H1 (cell line): ENCODE measurements at regions not wholly inside any gene's neighbourhood (a gene's known extent, or its start where the extent isn't known, plus 50 kb on each side); places are given as distances from the start of the nearest gene placed in this dataset.

Experiments
- CTCF ChIA-PET: fragments of 300-600 bp; sonication (Branson Sonifier 250); formaldehyde crosslinking; loops from one replicate; lab custom pipeline; 2021; ENCODE audit not compliant: partially characterized antibody; lab: Charles Lee
- POLR2A ChIA-PET: fragments of 300-600 bp; sonication (Branson Sonifier 250); formaldehyde crosslinking; loops from one replicate; lab custom pipeline; 2021; ENCODE audit warnings: inconsistent platforms; ENCODE audit not compliant: partially characterized antibody; lab: Charles Lee
- DNase-seq, 2 experiments: peaks; one replicate each; pipeline versions ENCODE4 v3.0.0 to v3.0.0-alpha.2; 2010 to 2022; ENCODE audit warnings: low spot score in 2 of 2, low read depth in 1 of 2, mixed read lengths in 1 of 2
- FAIRE-seq: peaks from 2 replicates; lab custom pipeline; 2011; peaks lifted over from hg19 to GRCh38; lab: Jason Lieb, UNC
- H2AFZ ChIP-seq: 2 replicates; pipeline ENCODE4 v1.8.1; 2012; ENCODE audit warnings: low read length, inconsistent platforms
- H2AK5ac ChIP-seq: 2 replicates; pipeline ENCODE4 v1.6.1; 2013; ENCODE audit warnings: low read depth, low read length
- H2BK120ac ChIP-seq: replicated peaks from 2 replicates; pipeline ENCODE3; 2013; ENCODE audit warnings: low read depth, low read length, inconsistent platforms
- H2BK12ac ChIP-seq: 2 replicates; pipeline ENCODE4 v1.6.1; 2013; ENCODE audit warnings: low read depth, low read length
- H2BK15ac ChIP-seq: 2 replicates; pipeline ENCODE4 v1.6.1; 2013; ENCODE audit warnings: low read length
- H2BK20ac ChIP-seq: 2 replicates; pipeline ENCODE4 v1.6.1; 2013; ENCODE audit warnings: low read length
- H2BK5ac ChIP-seq: 2 replicates; pipeline ENCODE4 v1.6.1; 2013; ENCODE audit warnings: low read depth, low read length
- H3K14ac ChIP-seq: 2 replicates; pipeline ENCODE4 v1.6.1; 2013; ENCODE audit warnings: inconsistent platforms; ENCODE audit not compliant: insufficient read length
- H3K18ac ChIP-seq: 2 replicates; pipeline ENCODE4 v1.6.1; 2013; ENCODE audit warnings: low read length; ENCODE audit errors: extremely low read depth
- H3K23ac ChIP-seq: 2 replicates; pipeline ENCODE4 v1.6.1; 2013; ENCODE audit warnings: inconsistent platforms; ENCODE audit not compliant: insufficient read length
- H3K23me2 ChIP-seq: 2 replicates; pipeline ENCODE4 v1.6.1; 2013; ENCODE audit warnings: low read depth, low read length
- H3K27ac ChIP-seq: 2 replicates; pipeline ENCODE4 v1.6.1; 2011; ENCODE audit warnings: low read depth, low read length, inconsistent platforms
- H3K27me3 ChIP-seq, 4 experiments: replicated peaks in 1 of 4; 1 replicate in 1 of 4; 2 replicates in 3 of 4; pipeline versions ENCODE4 v1.6.1 to v1.8.1; 2011 to 2013; ENCODE audit warnings: low read length in 3 of 4, mild to moderate bottlenecking in 3 of 4, inconsistent platforms in 2 of 4, mixed read lengths in 2 of 4, moderate library complexity in 1 of 4; ENCODE audit not compliant: control insufficient read depth in 3 of 4, insufficient read depth in 3 of 4; ENCODE audit errors: extremely low read depth in 1 of 4
- H3K36me3 ChIP-seq, 4 experiments: 2 replicates each; pipeline versions ENCODE4 v1.6.1 to v1.8.1; 2011 to 2013; ENCODE audit warnings: mild to moderate bottlenecking in 4 of 4, low read length in 3 of 4, moderate library complexity in 2 of 4, control low read depth in 1 of 4, inconsistent platforms in 1 of 4; ENCODE audit not compliant: insufficient read depth in 4 of 4, control insufficient read depth in 2 of 4
- H3K4ac ChIP-seq: replicated peaks from 2 replicates; pipeline ENCODE3; 2013; ENCODE audit warnings: low read length, low read depth, mixed read lengths, inconsistent platforms; ENCODE audit not compliant: insufficient read length
- H3K4me1 ChIP-seq, 4 experiments: replicated peaks in 1 of 4; 1 replicate in 1 of 4; 2 replicates in 3 of 4; pipeline versions ENCODE4 v1.6.1 to v1.8.1; 2011 to 2013; ENCODE audit warnings: low read length in 3 of 4, inconsistent platforms in 2 of 4, mixed read lengths in 1 of 4; ENCODE audit not compliant: insufficient read depth in 4 of 4, control insufficient read depth in 3 of 4
- H3K4me2 ChIP-seq, 2 experiments: 2 replicates each; pipeline versions ENCODE4 v1.6.1 to v1.8.1; 2011 to 2013; ENCODE audit warnings: low read depth in 2 of 2, low read length in 2 of 2, control low read depth in 1 of 2, inconsistent platforms in 1 of 2, mild to moderate bottlenecking in 1 of 2; ENCODE audit not compliant: insufficient read depth in 1 of 2
- H3K4me3 ChIP-seq, 4 experiments: fragments of 200-600, 300-600 bp in 1 of 4; sonication (generic), shearing (Covaris generic), sonication (Bioruptor Twin) in 1 of 4; 2 replicates each; pipeline versions ENCODE4 v1.5.1 to v1.8.1; 2011 to 2016; ENCODE audit warnings: low read length in 4 of 4, low read depth in 3 of 4, control low read depth in 2 of 4, inconsistent platforms in 2 of 4, mild to moderate bottlenecking in 2 of 4, mixed read lengths in 1 of 4, moderate library complexity in 1 of 4; ENCODE audit not compliant: insufficient read depth in 2 of 4; ENCODE audit errors: extremely low read depth in 1 of 4
- H3K56ac ChIP-seq: replicated peaks from 2 replicates; pipeline ENCODE3; 2013; ENCODE audit warnings: low read depth, mild to moderate bottlenecking, mixed read lengths, low read length, inconsistent platforms; ENCODE audit not compliant: insufficient read length
- H3K79me1 ChIP-seq: 2 replicates; pipeline ENCODE4 v1.6.1; 2013; ENCODE audit warnings: low read depth, low read length, control low read depth
- H3K79me2 ChIP-seq, 2 experiments: 2 replicates each; pipeline versions ENCODE4 v1.6.1 to v1.8.1; 2012 to 2013; ENCODE audit warnings: low read length in 2 of 2, mild to moderate bottlenecking in 2 of 2, inconsistent platforms in 1 of 2; ENCODE audit not compliant: insufficient read depth in 2 of 2, control insufficient read depth in 1 of 2
- H3K9ac ChIP-seq, 4 experiments: replicated peaks in 1 of 4; 1 replicate in 1 of 4; 2 replicates in 3 of 4; pipeline versions ENCODE4 v1.6.1 to v1.8.1; 2011 to 2013; ENCODE audit warnings: low read depth in 3 of 4, low read length in 3 of 4, control low read depth in 2 of 4, mild to moderate bottlenecking in 2 of 4, moderate library complexity in 2 of 4, inconsistent platforms in 1 of 4; ENCODE audit errors: extremely low read depth in 1 of 4
- H3K9me3 ChIP-seq, 2 experiments: 2 replicates each; pipeline versions ENCODE4 v1.6.1 to v1.8.1; 2012 to 2013; ENCODE audit warnings: mild to moderate bottlenecking in 2 of 2, moderate library complexity in 2 of 2, control low read depth in 1 of 2, inconsistent platforms in 1 of 2, low read depth in 1 of 2, low read length in 1 of 2, mixed read lengths in 1 of 2; ENCODE audit not compliant: insufficient read depth in 2 of 2
- H4K20me1 ChIP-seq, 2 experiments: replicated peaks in 1 of 2; 2 replicates each; pipeline versions ENCODE3 to v1.8.1; 2011 to 2013; ENCODE audit warnings: inconsistent platforms in 2 of 2, low read length in 2 of 2, mild to moderate bottlenecking in 1 of 2; ENCODE audit not compliant: insufficient read depth in 2 of 2, control insufficient read depth in 1 of 2
- H4K5ac ChIP-seq: 2 replicates; pipeline ENCODE4 v1.6.1; 2013; ENCODE audit warnings: low read length, low read depth, mixed read lengths, inconsistent platforms; ENCODE audit not compliant: insufficient read length
- H4K8ac ChIP-seq: 2 replicates; pipeline ENCODE4 v1.8.0; 2013; ENCODE audit warnings: mild to moderate bottlenecking, moderate library complexity, low read length, inconsistent platforms; ENCODE audit not compliant: insufficient read depth; ENCODE audit errors: extremely low read depth
- H4K91ac ChIP-seq: replicated peaks from 2 replicates; pipeline ENCODE3; 2013; ENCODE audit warnings: low read length, mixed read lengths, inconsistent platforms; ENCODE audit not compliant: insufficient read length
- CBX5 ChIP-seq: fragments of 300-800, 300-1000 bp; sonication (generic); IDR thresholded peaks from 2 replicates; pipeline ENCODE4 v1.7.1; 2016; ENCODE audit warnings: antibody characterized with exemption, low read length, low read depth
- CREB1 ChIP-seq: IDR thresholded peaks from 2 replicates; pipeline ENCODE4 v1.6.1; 2012; ENCODE audit warnings: inconsistent platforms
- CTBP2 ChIP-seq: IDR thresholded peaks from 2 replicates; pipeline ENCODE4 v1.7.0; 2011; ENCODE audit warnings: borderline replicate concordance, mild to moderate bottlenecking, moderate library complexity, mixed read lengths, low read length; ENCODE audit not compliant: insufficient read depth, insufficient read length
- FOSL1 ChIP-seq: IDR thresholded peaks from 2 replicates; pipeline ENCODE4 v1.6.1; 2011; ENCODE audit warnings: mild to moderate bottlenecking, low read depth, low read length, moderate library complexity; ENCODE audit not compliant: insufficient read depth
- GABPA ChIP-seq: IDR thresholded peaks from 2 replicates; pipeline ENCODE4 v1.6.1; 2011; ENCODE audit warnings: mild to moderate bottlenecking, low read length, moderate library complexity, borderline replicate concordance; ENCODE audit not compliant: insufficient read depth
- NRF1 ChIP-seq: IDR thresholded peaks from 2 replicates; pipeline ENCODE4 v1.6.1; 2011; ENCODE audit warnings: mild to moderate bottlenecking, low read depth, low read length, improper control_type of control experiment
- POLR2AphosphoS5 ChIP-seq: IDR thresholded peaks from 2 replicates; pipeline ENCODE4 v1.6.1; 2011; ENCODE audit warnings: low read depth, low read length
- RFX5 ChIP-seq: IDR thresholded peaks from 2 replicates; pipeline ENCODE4 v1.6.1; 2011; ENCODE audit warnings: low read depth, low read length, improper control_type of control experiment, borderline replicate concordance
- SP2 ChIP-seq: IDR thresholded peaks from 2 replicates; pipeline ENCODE4 v1.6.1; 2012; ENCODE audit warnings: mild to moderate bottlenecking, low read length, inconsistent platforms
- SP4 ChIP-seq: IDR thresholded peaks from 2 replicates; pipeline ENCODE4 v1.6.1; 2012; ENCODE audit warnings: low read length, inconsistent platforms
- SUZ12 ChIP-seq: fragments of 200-600 bp; sonication (generic); IDR thresholded peaks from 2 replicates; pipeline ENCODE4 v1.6.1; 2012; ENCODE audit warnings: mild to moderate bottlenecking, inconsistent platforms, low read length, moderate library complexity, mixed read lengths
- TCF12 ChIP-seq: IDR thresholded peaks from 2 replicates; pipeline ENCODE4 v1.6.1; 2011; ENCODE audit warnings: low read depth, mild to moderate bottlenecking, low read length
- USF2 ChIP-seq: IDR thresholded peaks from 2 replicates; pipeline ENCODE4 v1.6.1; 2011; ENCODE audit warnings: low read length, improper control_type of control experiment
- WGBS, 2 experiments: shearing (Covaris generic) in 1 of 2; methylation state at CpG; one replicate each; pipeline versions ENCODE4 v1.1.6 to v1.1.7; 2013 to 2015; ENCODE audit warnings: low lambda C conversion rate in 2 of 2, mixed read lengths in 2 of 2, inconsistent platforms in 1 of 2, low coverage in 1 of 2, missing lambda C conversion rate in 1 of 2; ENCODE audit not compliant: insufficient replicate concordance in 2 of 2, insufficient coverage in 1 of 2, insufficient read length in 1 of 2; ENCODE audit errors: extremely low coverage in 1 of 2, missing lambda C conversion rate in 1 of 2; 5-methylcytosine and 5-hydroxymethylcytosine counted together
- TF ChIP-seq, protein P1 (sequence below): IDR thresholded peaks from 2 replicates; pipeline ENCODE4 v1.6.1; 2011; ENCODE audit warnings: low read depth, mild to moderate bottlenecking, low read length; ENCODE audit not compliant: insufficient read depth

- H2BK5ac ChIP-seq: no peak overlapping the region
- H3K27me3 ChIP-seq: no peaks in the 10 kb centered on the region
- H3K4me2 ChIP-seq: no peak overlapping the region
- POLR2A ChIA-PET: no interaction called here
- H4K20me1 ChIP-seq: no peaks in the 10 kb centered on the region
- H3K4me1 ChIP-seq: no peaks in the 10 kb centered on the region
- DNase-seq (no peak), FAIRE-seq (no peak)
- no peaks in the 10 kb centered on the region for H3K79me1 ChIP-seq
- no peak overlapping the region for H3K56ac ChIP-seq
- no peak overlapping the region for H3K9ac ChIP-seq
- no peaks in the 10 kb centered on the region for H3K23me2 ChIP-seq
- CTCF ChIA-PET: no interaction called here
- WGBS, 2 experiments: 62% methylated on average over 4 of the region's 4 CpGs; no CpG with 5 or more reads in 1 of the 2 experiments
- no peak overlapping the region for H3K18ac ChIP-seq
- H2BK120ac ChIP-seq: no peak overlapping the region
- no peak overlapping the region for H3K4me3 ChIP-seq
- H4K5ac ChIP-seq: no peak overlapping the region
- no peak overlapping the region for H2BK12ac ChIP-seq
- no peak overlapping the region for H3K4ac ChIP-seq
- H2AFZ ChIP-seq: no peak overlapping the region
- H4K8ac ChIP-seq: no peak overlapping the region
- H2BK15ac ChIP-seq: no peak overlapping the region
- H3K36me3 ChIP-seq: no peaks in the 10 kb centered on the region
- no peak overlapping the region for H3K23ac ChIP-seq
- H3K79me2 ChIP-seq: no peaks in the 10 kb centered on the region
- no peak overlapping the region for H3K14ac ChIP-seq
- H2BK20ac ChIP-seq: no peak overlapping the region
- H4K91ac ChIP-seq: no peak overlapping the region
- peaks cover 2 to 30% of the 10 kb centered on the region in 2 experiments; a peak in 2 of 4 replicates for H3K9me3 ChIP-seq
- no peak overlapping the region for H3K27ac ChIP-seq
- no peak overlapping the region for H2AK5ac ChIP-seq
- no peak for TF ChIP-seq USF2
- TF ChIP-seq, protein P1, sequence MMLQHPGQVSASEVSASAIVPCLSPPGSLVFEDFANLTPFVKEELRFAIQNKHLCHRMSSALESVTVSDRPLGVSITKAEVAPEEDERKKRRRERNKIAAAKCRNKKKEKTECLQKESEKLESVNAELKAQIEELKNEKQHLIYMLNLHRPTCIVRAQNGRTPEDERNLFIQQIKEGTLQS: no peak
- no peak for TF ChIP-seq NRF1
- TF ChIP-seq TCF12: no peak
- no peak for TF ChIP-seq SP2
- no peak for TF ChIP-seq POLR2AphosphoS5
- no peak for TF ChIP-seq CTBP2
- TF ChIP-seq CREB1: no peak
- no peak for TF ChIP-seq GABPA
- no peak for TF ChIP-seq SP4
- no peak for TF ChIP-seq SUZ12
- TF ChIP-seq FOSL1: no peak
- no peak for TF ChIP-seq CBX5
- TF ChIP-seq RFX5: no peak
These were observed 113.6 kb downstream of the GLUD2 start for GRCh38 chrX:121160987-121161386.
